Endodermal cell (in vitro differentiated cells): ENCODE measurements at regions not wholly inside any gene's neighbourhood (a gene's known extent, or its start where the extent isn't known, plus 50 kb on each side); places are given as distances from the start of the nearest gene placed in this dataset.

Experiments
- DNase-seq: peaks from one replicate; pipeline ENCODE4 v3.0.0-alpha.2; 2017
- H3K27ac ChIP-seq: 2 replicates; pipeline ENCODE4 v1.5.1; 2013; ENCODE audit warnings: mild to moderate bottlenecking, low read depth, low read length, moderate library complexity
- H3K27me3 ChIP-seq: 2 replicates; pipeline ENCODE4 v1.6.1; 2013; ENCODE audit warnings: mild to moderate bottlenecking, low read length, moderate library complexity; ENCODE audit not compliant: insufficient read depth, control insufficient read depth, poor library complexity, severe bottlenecking
- H3K36me3 ChIP-seq: 2 replicates; pipeline ENCODE4 v1.7.0; 2013; ENCODE audit warnings: mild to moderate bottlenecking, low read length, moderate library complexity; ENCODE audit not compliant: control insufficient read depth, insufficient read depth
- H3K4me1 ChIP-seq: one replicate; pipeline ENCODE4 v1.7.0; 2013; ENCODE audit warnings: low read length; ENCODE audit not compliant: control insufficient read depth, insufficient read depth
- H3K4me3 ChIP-seq: 2 replicates; pipeline ENCODE4 v1.5.1; 2013; ENCODE audit warnings: mild to moderate bottlenecking, low read length, moderate library complexity
- H3K9ac ChIP-seq: 2 replicates; pipeline ENCODE4 v1.6.1; 2013; ENCODE audit warnings: mild to moderate bottlenecking, low read length, moderate library complexity; ENCODE audit not compliant: poor library complexity, severe bottlenecking; ENCODE audit errors: extremely low read depth
- H3K9me3 ChIP-seq: 2 replicates; pipeline ENCODE4 v1.6.1; 2013; ENCODE audit warnings: mild to moderate bottlenecking, low read length, moderate library complexity; ENCODE audit not compliant: control insufficient read depth
- H3K27ac Mint-ChIP-seq: 2 replicates; pipeline ENCODE4 v1.8.0; 2020; ENCODE audit warnings: mixed read lengths
- H3K27me3 Mint-ChIP-seq: 2 replicates; pipeline ENCODE4 v1.8.0; 2021; ENCODE audit warnings: mild to moderate bottlenecking, mixed read lengths; ENCODE audit not compliant: insufficient read depth
- H3K36me3 Mint-ChIP-seq: 2 replicates; pipeline ENCODE4 v1.8.0; 2020; ENCODE audit warnings: low read depth, mixed read lengths
- H3K4me1 Mint-ChIP-seq: 2 replicates; pipeline ENCODE4 v1.8.0; 2020; ENCODE audit warnings: mixed read lengths
- H3K4me3 Mint-ChIP-seq: 2 replicates; pipeline ENCODE4 v1.8.0; 2020; ENCODE audit warnings: mild to moderate bottlenecking, moderate library complexity, mixed read lengths
- H3K9me3 Mint-ChIP-seq: 2 replicates; pipeline ENCODE4 v1.8.0; 2020; ENCODE audit warnings: mild to moderate bottlenecking, mixed read lengths
- CTCF ChIP-seq: fragments of 200-600 bp; sonication (generic); conservative IDR thresholded peaks from 2 replicates; pipeline ENCODE4 v1.5.0; 2021; ENCODE audit warnings: antibody characterized with exemption, mild to moderate bottlenecking
- WGBS, 2 experiments: methylation state at CpG; one replicate each; pipeline versions ENCODE4 v1.1.5 to v1.1.7; 2013; ENCODE audit warnings: missing lambda C conversion rate in 2 of 2, mixed read lengths in 1 of 2; ENCODE audit not compliant: insufficient coverage in 1 of 2, insufficient read length in 1 of 2; 5-methylcytosine and 5-hydroxymethylcytosine counted together

- Mint-ChIP-seq H3K36me3 (no peaks in the 10 kb centered on the region), H3K27ac (no peak overlapping the region), H3K9me3 (no peaks in the 10 kb centered on the region), H3K4me3 (no peak overlapping the region), H3K27me3 (peaks cover 2% of the 10 kb centered on the region), H3K4me1 (peaks cover 19% of the 10 kb centered on the region)
- Histone ChIP-seq H3K36me3 (no peaks in the 10 kb centered on the region), H3K4me3 (no peak overlapping the region), H3K9me3 (no peaks in the 10 kb centered on the region), H3K27me3 (no peaks in the 10 kb centered on the region), H3K27ac (no peak overlapping the region), H3K4me1 (peaks cover 14% of the 10 kb centered on the region), H3K9ac (no peak overlapping the region)
- DNase-seq = no peak
- TF ChIP-seq CTCF = no peak
- 84 to 90% methylated on average over 1 to 3 of the region's 3 CpGs for WGBS, 2 experiments
Observed at GRCh38 chr5:92930057-92930456, 651.0 kb downstream of the NR2F1-AS1 start.

- Mint-ChIP-seq H3K9me3 (no peaks in the 10 kb centered on the region), H3K36me3 (no peaks in the 10 kb centered on the region), H3K4me3 (no peak overlapping the region), H3K27me3 (peaks cover 4% of the 10 kb centered on the region), H3K27ac (no peak overlapping the region), H3K4me1 (peaks cover 42% of the 10 kb centered on the region)
- H3K4me1 ChIP-seq = peaks cover 27% of the 10 kb centered on the region
- H3K36me3 ChIP-seq = no peaks in the 10 kb centered on the region
- H3K27ac ChIP-seq = peak overlapping the region; percentile 13
- no peak overlapping the region for H3K4me3 ChIP-seq
- no peaks in the 10 kb centered on the region for H3K9me3 ChIP-seq
- TF ChIP-seq CTCF = no peak
- no peak overlapping the region for H3K9ac ChIP-seq
- H3K27me3 ChIP-seq = no peaks in the 10 kb centered on the region
- DNase-seq = no peak
- 58 to 82% methylated on average over 4 of the region's 4 CpGs for WGBS, 2 experiments
Observed at GRCh38 chr5:92927291-92927778, 653.7 kb downstream of the NR2F1-AS1 start.

- 0% methylated on average over 1 of the region's 1 CpG; no CpG with 5 or more reads in 1 of the 2 experiments for WGBS, 2 experiments
- no peak for DNase-seq
- peaks cover 4% of the 10 kb centered on the region for H3K27me3 Mint-ChIP-seq
Observed at GRCh38 chr5:92923885-92924284, 657.1 kb downstream of the NR2F1-AS1 start.

More at GRCh38 chr5:92923885-92924284, 657.1 kb downstream of the NR2F1-AS1 start:
- peaks cover 29% of the 10 kb centered on the region for H3K4me1 ChIP-seq
- H3K9ac ChIP-seq = no peak overlapping the region
- no peaks in the 10 kb centered on the region for H3K9me3 ChIP-seq
- H3K27me3 ChIP-seq = no peaks in the 10 kb centered on the region
- H3K9me3 Mint-ChIP-seq = no peaks in the 10 kb centered on the region
- H3K4me1 Mint-ChIP-seq = peaks cover 34% of the 10 kb centered on the region
- H3K4me3 ChIP-seq = no peak overlapping the region
- no peaks in the 10 kb centered on the region for H3K36me3 ChIP-seq
- no peak overlapping the region for H3K27ac Mint-ChIP-seq
- no peaks in the 10 kb centered on the region for H3K36me3 Mint-ChIP-seq
- no peak for TF ChIP-seq CTCF
- H3K27ac ChIP-seq = no peak overlapping the region
- no peak overlapping the region for H3K4me3 Mint-ChIP-seq
